H9 (cell line): ENCODE measurements at regions not wholly inside any gene's neighbourhood (a gene's known extent, or its start where the extent isn't known, plus 50 kb on each side); places are given as distances from the start of the nearest gene placed in this dataset.

Source experiments
- DNase-seq: peaks from one replicate; pipeline ENCODE4 v3.0.0-alpha.2; 2017
- H2AFZ ChIP-seq: one replicate; pipeline ENCODE4 v1.6.1; 2013; ENCODE audit warnings: mild to moderate bottlenecking, low read length, control low read depth, moderate library complexity
- H2AK5ac ChIP-seq: 2 replicates; pipeline ENCODE4 v1.6.1; 2013; ENCODE audit warnings: low read length, control low read depth, mixed read lengths; ENCODE audit not compliant: insufficient read length
- H2BK120ac ChIP-seq: one replicate; pipeline ENCODE4 v1.6.1; 2013; ENCODE audit warnings: low read depth, mild to moderate bottlenecking, low read length, control low read depth, inconsistent platforms; ENCODE audit not compliant: poor library complexity, severe bottlenecking
- H2BK12ac ChIP-seq: 2 replicates; pipeline ENCODE4 v1.6.1; 2013; ENCODE audit warnings: low read length, control low read depth, mixed read lengths, low read depth; ENCODE audit not compliant: insufficient read length
- H2BK15ac ChIP-seq: 2 replicates; pipeline ENCODE4 v1.6.1; 2013; ENCODE audit warnings: low read depth, low read length, control low read depth
- H2BK20ac ChIP-seq: one replicate; pipeline ENCODE4 v1.6.1; 2013; ENCODE audit warnings: low read depth, mild to moderate bottlenecking, low read length, control low read depth, inconsistent platforms; ENCODE audit not compliant: poor library complexity, severe bottlenecking
- H2BK5ac ChIP-seq: 2 replicates; pipeline ENCODE4 v1.6.1; 2013; ENCODE audit warnings: low read length, control low read depth, mixed read lengths; ENCODE audit not compliant: insufficient read length
- H3K14ac ChIP-seq: 2 replicates; pipeline ENCODE4 v1.6.1; 2013; ENCODE audit warnings: low read length, control low read depth; ENCODE audit not compliant: insufficient read depth
- H3K18ac ChIP-seq: 2 replicates; pipeline ENCODE4 v1.6.1; 2013; ENCODE audit warnings: low read depth, mild to moderate bottlenecking, mixed read lengths, low read length, control low read depth; ENCODE audit not compliant: insufficient read length
- H3K23ac ChIP-seq: 2 replicates; pipeline ENCODE4 v1.6.1; 2013; ENCODE audit warnings: low read length, control low read depth, mixed read lengths, low read depth; ENCODE audit not compliant: insufficient read length
- H3K23me2 ChIP-seq: 2 replicates; pipeline ENCODE4 v1.6.1; 2013; ENCODE audit warnings: low read depth, mild to moderate bottlenecking, mixed read lengths, low read length, control low read depth; ENCODE audit not compliant: insufficient read length, poor library complexity, severe bottlenecking
- H3K27ac ChIP-seq: 2 replicates; pipeline ENCODE4 v1.5.1; 2013; ENCODE audit warnings: low read length, control low read depth, mixed read lengths, low read depth; ENCODE audit not compliant: insufficient read length
- H3K27me3 ChIP-seq: 2 replicates; pipeline ENCODE4 v1.6.1; 2013; ENCODE audit warnings: low read length, control low read depth, inconsistent platforms; ENCODE audit not compliant: insufficient read depth
- H3K4ac ChIP-seq: 2 replicates; pipeline ENCODE4 v1.6.1; 2013; ENCODE audit warnings: low read depth, mild to moderate bottlenecking, control low read depth, inconsistent platforms, low read length, moderate library complexity
- H3K4me1 ChIP-seq: 2 replicates; pipeline ENCODE4 v1.6.1; 2013; ENCODE audit warnings: low read length, control low read depth, inconsistent platforms; ENCODE audit not compliant: insufficient read depth
- H3K4me2 ChIP-seq: 2 replicates; pipeline ENCODE4 v1.6.1; 2013; ENCODE audit warnings: low read length, control low read depth, mixed read lengths; ENCODE audit not compliant: insufficient read length, insufficient read depth
- H3K56ac ChIP-seq: 2 replicates; pipeline ENCODE4 v1.6.1; 2013; ENCODE audit warnings: low read depth, mild to moderate bottlenecking, mixed read lengths, low read length, control low read depth; ENCODE audit not compliant: insufficient read length
- H3K79me1 ChIP-seq: 2 replicates; pipeline ENCODE4 v1.6.1; 2013; ENCODE audit warnings: low read depth, mild to moderate bottlenecking, moderate library complexity, low read length, control low read depth, inconsistent platforms; ENCODE audit not compliant: insufficient read depth, poor library complexity, severe bottlenecking
- H3K79me2 ChIP-seq: 2 replicates; pipeline ENCODE4 v1.6.1; 2013; ENCODE audit warnings: low read length, control low read depth, inconsistent platforms; ENCODE audit not compliant: insufficient read depth
- H3K9ac ChIP-seq: 2 replicates; pipeline ENCODE4 v1.6.1; 2013; ENCODE audit warnings: low read length, control low read depth, mixed read lengths; ENCODE audit not compliant: insufficient read length; ENCODE audit errors: extremely low read depth
- H3K9me3 ChIP-seq: one replicate; pipeline ENCODE4 v1.6.1; 2013; ENCODE audit warnings: low read depth, low read length, inconsistent platforms; ENCODE audit not compliant: control insufficient read depth
- H3T11ph ChIP-seq: one replicate; pipeline ENCODE4 v1.6.1; 2013; ENCODE audit warnings: mild to moderate bottlenecking, low read length, control low read depth, inconsistent platforms
- H4K20me1 ChIP-seq: one replicate; pipeline ENCODE4 v1.6.1; 2013; ENCODE audit not compliant: control insufficient read depth, insufficient read length, insufficient read depth
- H4K5ac ChIP-seq: 2 replicates; pipeline ENCODE4 v1.6.1; 2013; ENCODE audit warnings: low read depth, mild to moderate bottlenecking, mixed read lengths, low read length, control low read depth; ENCODE audit not compliant: insufficient read length
- H4K8ac ChIP-seq: replicated peaks from 2 replicates; pipeline ENCODE4 v1.6.1; 2013; ENCODE audit warnings: low read length, control low read depth, mixed read lengths, low read depth; ENCODE audit not compliant: insufficient read length
- H4K91ac ChIP-seq: 2 replicates; pipeline ENCODE4 v1.6.1; 2013; ENCODE audit warnings: low read depth, mild to moderate bottlenecking, moderate library complexity, mixed read lengths, low read length, control low read depth; ENCODE audit not compliant: insufficient read length
- H3K27ac Mint-ChIP-seq, 3 experiments: 2 replicates in 2 of 3; 3 replicates in 1 of 3; pipeline ENCODE4 v1.8.0; 2020 to 2021; ENCODE audit warnings: mixed read lengths in 3 of 3, mild to moderate bottlenecking in 1 of 3, moderate library complexity in 1 of 3
- H3K27me3 Mint-ChIP-seq: 2 replicates; pipeline ENCODE4 v1.8.0; 2021; ENCODE audit warnings: low read depth, mild to moderate bottlenecking, moderate library complexity, mixed read lengths
- H3K36me3 Mint-ChIP-seq, 3 experiments: 2 replicates in 2 of 3; 3 replicates in 1 of 3; pipeline ENCODE4 v1.8.0; 2020 to 2021; ENCODE audit warnings: low read depth in 3 of 3, mixed read lengths in 3 of 3; ENCODE audit not compliant: insufficient read depth in 1 of 3
- H3K4me1 Mint-ChIP-seq, 2 experiments: 2 replicates each; pipeline ENCODE4 v1.8.0; 2020; ENCODE audit warnings: mixed read lengths in 2 of 2
- H3K4me3 Mint-ChIP-seq, 2 experiments: 2 replicates in 1 of 2; 3 replicates in 1 of 2; pipeline ENCODE4 v1.8.0; 2020 to 2021; ENCODE audit warnings: mild to moderate bottlenecking in 2 of 2, mixed read lengths in 2 of 2, moderate library complexity in 1 of 2
- H3K9me3 Mint-ChIP-seq, 2 experiments: 2 replicates in 1 of 2; 3 replicates in 1 of 2; pipeline ENCODE4 v1.8.0; 2020; ENCODE audit warnings: mild to moderate bottlenecking in 2 of 2, mixed read lengths in 2 of 2, moderate library complexity in 1 of 2
- WGBS: extraction: QIAGEN DNeasy Blood & Tissue Kit; methylation state at CpG from one replicate; pipeline ENCODE4 v1.1.7; 2013; ENCODE audit warnings: missing lambda C conversion rate, low lambda C conversion rate, mixed read lengths; ENCODE audit not compliant: insufficient read length; ENCODE audit errors: extremely low coverage; 5-methylcytosine and 5-hydroxymethylcytosine counted together
- TF ChIP-seq, protein P1 (sequence below): fragments of 200-600 bp; sonication (generic); conservative IDR thresholded peaks from 3 replicates; pipeline ENCODE4 v1.8.0; 2021; ENCODE audit warnings: antibody characterized with exemption, mild to moderate bottlenecking

DNA sequence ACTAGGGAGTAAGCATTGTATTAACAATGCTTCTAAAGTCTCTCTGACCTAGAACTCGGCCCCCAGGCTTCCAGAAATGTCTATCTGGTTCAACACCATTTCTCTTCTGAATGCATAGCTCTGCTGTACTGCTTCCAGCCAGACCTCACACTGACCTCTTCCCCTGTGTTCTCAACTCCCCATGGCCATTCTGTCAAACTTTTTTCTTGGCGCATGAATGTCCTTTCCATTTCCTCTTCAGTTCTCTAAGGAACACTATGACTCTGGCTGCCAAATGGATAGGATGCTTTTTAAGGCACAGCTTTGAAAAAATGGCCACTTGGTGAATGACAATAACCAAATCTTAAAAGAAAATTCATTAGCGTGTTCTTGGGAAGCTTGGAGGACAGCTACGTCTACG, 425.8 kb downstream of the ETV1 start:
- no peak overlapping the region for H2BK5ac ChIP-seq
- TF ChIP-seq, protein P1, sequence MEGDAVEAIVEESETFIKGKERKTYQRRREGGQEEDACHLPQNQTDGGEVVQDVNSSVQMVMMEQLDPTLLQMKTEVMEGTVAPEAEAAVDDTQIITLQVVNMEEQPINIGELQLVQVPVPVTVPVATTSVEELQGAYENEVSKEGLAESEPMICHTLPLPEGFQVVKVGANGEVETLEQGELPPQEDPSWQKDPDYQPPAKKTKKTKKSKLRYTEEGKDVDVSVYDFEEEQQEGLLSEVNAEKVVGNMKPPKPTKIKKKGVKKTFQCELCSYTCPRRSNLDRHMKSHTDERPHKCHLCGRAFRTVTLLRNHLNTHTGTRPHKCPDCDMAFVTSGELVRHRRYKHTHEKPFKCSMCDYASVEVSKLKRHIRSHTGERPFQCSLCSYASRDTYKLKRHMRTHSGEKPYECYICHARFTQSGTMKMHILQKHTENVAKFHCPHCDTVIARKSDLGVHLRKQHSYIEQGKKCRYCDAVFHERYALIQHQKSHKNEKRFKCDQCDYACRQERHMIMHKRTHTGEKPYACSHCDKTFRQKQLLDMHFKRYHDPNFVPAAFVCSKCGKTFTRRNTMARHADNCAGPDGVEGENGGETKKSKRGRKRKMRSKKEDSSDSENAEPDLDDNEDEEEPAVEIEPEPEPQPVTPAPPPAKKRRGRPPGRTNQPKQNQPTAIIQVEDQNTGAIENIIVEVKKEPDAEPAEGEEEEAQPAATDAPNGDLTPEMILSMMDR = no peak
- no peak overlapping the region for H3K4ac ChIP-seq
- no peak overlapping the region for H2BK12ac ChIP-seq
- H3K79me2 ChIP-seq = no peaks in the 10 kb centered on the region
- H3K27ac ChIP-seq = no peak overlapping the region
- no peak overlapping the region for H3T11ph ChIP-seq
- Mint-ChIP-seq H3K9me3 (no peaks in the 10 kb centered on the region), H3K4me1 (peaks cover 0 to 3% of the 10 kb centered on the region in 2 experiments; a peak in 1 of 4 replicates), H3K4me3 (no peak overlapping the region), H3K27ac (no peak overlapping the region), H3K27me3 (no peaks in the 10 kb centered on the region), H3K36me3 (no peaks in the 10 kb centered on the region)
- no peaks in the 10 kb centered on the region for H3K4me1 ChIP-seq
- no peaks in the 10 kb centered on the region for H4K20me1 ChIP-seq
- H3K23me2 ChIP-seq = no peaks in the 10 kb centered on the region
- no peak overlapping the region for H3K14ac ChIP-seq
- H2AK5ac ChIP-seq = no peak overlapping the region
- no peaks in the 10 kb centered on the region for H3K9me3 ChIP-seq
- H3K18ac ChIP-seq = no peak overlapping the region
- no peaks in the 10 kb centered on the region for H3K79me1 ChIP-seq
- H4K91ac ChIP-seq = no peak overlapping the region
- H2BK120ac ChIP-seq = no peak overlapping the region
- H3K23ac ChIP-seq = no peak overlapping the region
- WGBS = no CpG with 5 or more reads among the region's 5 CpGs
- no peak overlapping the region for H2BK15ac ChIP-seq
- H2AFZ ChIP-seq = no peak overlapping the region
- DNase-seq = no peak
- no peak overlapping the region for H4K5ac ChIP-seq
- H3K4me2 ChIP-seq = no peak overlapping the region
- no peak overlapping the region for H4K8ac ChIP-seq
- no peak overlapping the region for H3K56ac ChIP-seq
- no peak overlapping the region for H2BK20ac ChIP-seq
- H3K9ac ChIP-seq = no peak overlapping the region
- H3K27me3 ChIP-seq = no peaks in the 10 kb centered on the region
